Common myeloid progenitor, CD34-positive (primary cell): ENCODE measurements at regions not wholly inside any gene's neighbourhood (a gene's known extent, or its start where the extent isn't known, plus 50 kb on each side); places are given as distances from the start of the nearest gene placed in this dataset.

Experiments used
- CTCF ChIA-PET: fragments of 350-600 bp; sonication (Branson Sonifier 250); formaldehyde crosslinking; loops from one replicate; lab custom pipeline; 2021; ENCODE audit warnings: antibody characterized with exemption; lab: Charles Lee
- POLR2A ChIA-PET: fragments of 350-600 bp; sonication (Branson Sonifier 250); formaldehyde crosslinking; loops from one replicate; lab custom pipeline; 2021; ENCODE audit warnings: antibody characterized with exemption; lab: Charles Lee
- DNase-seq, 3 donors: peaks; one replicate each; pipeline versions ENCODE4 v3.0.0 to v3.0.0-alpha.2; 2013
- H3K27ac ChIP-seq, 2 experiments: 1 replicate in 1 of 2; 2 replicates in 1 of 2; pipeline ENCODE4 v1.7.0; 2013; ENCODE audit warnings: inconsistent platforms in 2 of 2, low read length in 2 of 2, mild to moderate bottlenecking in 2 of 2, low read depth in 1 of 2, moderate library complexity in 1 of 2; ENCODE audit not compliant: severe bottlenecking in 2 of 2, insufficient read depth in 1 of 2, poor library complexity in 1 of 2
- H3K27me3 ChIP-seq, 5 experiments: replicated peaks in 2 of 5; 1 replicate in 3 of 5; 2 replicates in 2 of 5; pipeline versions ENCODE4 v1.6.1 to v1.7.0; 2013; ENCODE audit warnings: low read length in 4 of 5, mild to moderate bottlenecking in 2 of 5, moderate library complexity in 2 of 5, inconsistent platforms in 1 of 5; ENCODE audit not compliant: insufficient read depth in 5 of 5, control insufficient read depth in 4 of 5
- H3K36me3 ChIP-seq, 4 experiments: 1 replicate in 2 of 4; 2 replicates in 2 of 4; pipeline versions ENCODE4 v1.6.1 to v1.7.0; 2013; ENCODE audit warnings: low read length in 3 of 4, control low read depth in 1 of 4, mild to moderate bottlenecking in 1 of 4; ENCODE audit not compliant: control insufficient read depth in 4 of 4, insufficient read depth in 4 of 4
- H3K4me1 ChIP-seq, 4 experiments: 1 replicate in 3 of 4; 2 replicates in 1 of 4; pipeline versions ENCODE4 v1.6.1 to v1.7.1; 2013; ENCODE audit warnings: low read length in 3 of 4, mild to moderate bottlenecking in 3 of 4, control low read depth in 1 of 4, inconsistent platforms in 1 of 4, moderate library complexity in 1 of 4; ENCODE audit not compliant: control insufficient read depth in 4 of 4, insufficient read depth in 4 of 4; ENCODE audit errors: control extremely low read depth in 1 of 4
- H3K4me3 ChIP-seq, 7 experiments: 1 replicate in 4 of 7; 2 replicates in 3 of 7; pipeline versions ENCODE4 v1.5.1 to v1.7.0; 2013; ENCODE audit warnings: mild to moderate bottlenecking in 7 of 7, low read length in 6 of 7, moderate library complexity in 6 of 7, inconsistent platforms in 2 of 7, low read depth in 2 of 7, control low read depth in 1 of 7; ENCODE audit not compliant: insufficient read depth in 4 of 7, control insufficient read depth in 1 of 7; ENCODE audit errors: extremely low read depth in 1 of 7
- H3K9me3 ChIP-seq, 5 experiments: 1 replicate in 4 of 5; 2 replicates in 1 of 5; pipeline versions ENCODE4 v1.6.1 to v1.7.1; 2013; ENCODE audit warnings: low read length in 4 of 5, mild to moderate bottlenecking in 2 of 5, inconsistent platforms in 1 of 5, low read depth in 1 of 5, moderate library complexity in 1 of 5; ENCODE audit not compliant: control insufficient read depth in 4 of 5, insufficient read depth in 2 of 5; ENCODE audit errors: control extremely low read depth in 1 of 5
- WGBS: methylation state at CpG from one replicate; pipeline ENCODE4 v1.1.5; 2013; ENCODE audit not compliant: insufficient coverage; 5-methylcytosine and 5-hydroxymethylcytosine counted together

DNA sequence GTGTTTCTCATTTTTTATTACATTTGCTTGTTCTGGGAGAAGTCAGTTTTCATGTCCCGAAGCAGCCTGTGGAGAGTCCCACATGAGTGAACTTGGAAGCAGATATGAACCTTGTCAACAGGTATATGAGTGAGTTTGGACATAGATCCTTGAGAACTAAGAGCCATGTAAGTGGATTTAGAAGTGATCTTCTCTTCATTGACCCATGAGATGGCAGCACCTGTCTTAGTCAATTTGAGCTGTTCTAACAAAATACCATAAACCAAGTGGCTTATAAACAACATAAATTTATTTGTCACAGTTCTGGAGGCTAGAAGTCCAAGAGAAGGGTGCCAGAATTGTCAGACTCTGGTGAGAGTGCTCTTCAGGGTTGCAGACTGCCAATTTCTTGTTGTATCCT lies 1043.8 kb downstream of the ADGRL3 start:
- Histone ChIP-seq H3K36me3 (no peaks in the 10 kb centered on the region), H3K9me3 (no peaks in the 10 kb centered on the region), H3K4me1 (no peaks in the 10 kb centered on the region), H3K4me3 (no peak overlapping the region), H3K27ac (no peak overlapping the region), H3K27me3 (peaks cover 0 to 1% (median 0%) of the 10 kb centered on the region in 5 experiments)
- CTCF ChIA-PET, result interaction anchor here (1.0 to 1.1 kb wide), 2 partner anchors 11 to 400 kb away, joined by 3 to 4 read pairs; no protein-coding TSS in a partner anchor
- POLR2A ChIA-PET, result no interaction called here
- 100% methylated on average over 1 of the region's 1 CpG for WGBS
- DNase-seq, result peak; percentile 1 to 13 (median 10)

DNA sequence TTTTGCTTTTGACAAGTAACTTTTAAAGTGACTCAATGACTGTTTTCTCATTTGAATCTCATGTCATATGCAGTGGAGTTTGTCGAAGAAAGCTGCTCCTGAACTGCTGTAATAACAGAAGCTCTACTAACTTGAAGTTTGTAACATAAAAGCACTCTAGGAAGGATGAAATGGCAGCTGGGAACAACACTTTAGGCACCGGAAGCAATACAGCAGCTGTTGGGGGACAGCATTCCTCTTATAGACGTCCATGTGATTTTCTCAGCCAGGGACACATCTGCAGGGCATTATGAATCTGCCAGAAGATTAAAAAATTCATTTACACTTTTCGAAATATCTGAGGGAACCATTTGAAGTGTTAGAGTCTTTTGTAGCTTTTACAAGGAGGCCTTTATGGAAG lies 1035.8 kb downstream of the ADGRL3 start:
- WGBS, result 90% methylated on average over 3 of the region's 4 CpGs
- DNase-seq, result no peak
- Histone ChIP-seq H3K9me3 (no peaks in the 10 kb centered on the region), H3K36me3 (no peaks in the 10 kb centered on the region), H3K27me3 (no peaks in the 10 kb centered on the region), H3K4me3 (no peak overlapping the region), H3K27ac (no peak overlapping the region), H3K4me1 (no peaks in the 10 kb centered on the region)
- CTCF ChIA-PET, result no interaction called here
- POLR2A ChIA-PET, result no interaction called here

DNA sequence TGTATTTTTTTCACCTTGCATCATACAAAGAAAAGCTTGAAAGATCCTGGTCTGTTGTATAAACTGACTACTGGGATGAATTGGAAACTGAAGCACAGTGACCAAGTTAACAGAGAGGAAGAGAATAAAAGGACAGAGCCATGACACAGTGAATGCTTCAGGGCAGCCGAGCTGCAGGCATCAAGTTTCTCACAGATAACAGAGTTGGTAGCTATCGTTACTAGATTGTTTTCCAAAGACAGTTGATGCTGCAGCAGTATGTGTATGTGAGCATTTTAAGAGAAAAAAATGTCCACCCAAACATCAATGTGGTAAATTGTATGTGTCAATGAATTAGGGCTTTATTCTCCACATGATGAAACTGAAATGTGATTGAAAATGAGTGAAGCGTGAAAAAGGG lies 1032.7 kb downstream of the ADGRL3 start:
- ChIA-PET POLR2A (no interaction called here), CTCF (no interaction called here)
- 100% methylated on average over 1 of the region's 3 CpGs for WGBS
- no peak overlapping the region for H3K27ac ChIP-seq
- no peaks in the 10 kb centered on the region for H3K36me3 ChIP-seq
- no peak overlapping the region for H3K4me3 ChIP-seq
- no peaks in the 10 kb centered on the region for H3K9me3 ChIP-seq
- no peak for DNase-seq
- no peaks in the 10 kb centered on the region for H3K4me1 ChIP-seq
- H3K27me3 ChIP-seq, result no peaks in the 10 kb centered on the region

DNA sequence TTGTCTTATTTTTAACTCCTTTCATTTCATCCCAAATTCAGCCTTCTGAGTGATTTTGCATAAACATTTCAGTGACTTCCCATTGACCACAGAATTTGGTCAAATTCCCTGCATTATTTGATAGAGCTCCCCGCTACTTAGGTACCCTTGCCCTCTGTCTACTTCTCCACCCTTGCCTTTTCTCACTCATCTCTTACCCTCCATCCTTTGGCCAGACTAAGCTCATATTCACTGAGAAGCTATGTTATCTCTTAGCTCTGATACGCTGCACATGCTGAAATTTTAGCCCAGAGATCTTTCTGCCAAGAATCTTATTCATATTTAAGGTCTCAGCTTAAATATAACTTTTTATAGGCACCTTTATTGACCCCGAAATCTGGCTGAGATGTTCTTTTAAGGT lies 1031.9 kb downstream of the ADGRL3 start:
- Histone ChIP-seq H3K36me3 (no peaks in the 10 kb centered on the region), H3K4me3 (no peak overlapping the region), H3K27me3 (no peaks in the 10 kb centered on the region), H3K9me3 (no peaks in the 10 kb centered on the region), H3K4me1 (no peaks in the 10 kb centered on the region), H3K27ac (no peak overlapping the region)
- CTCF ChIA-PET, result no interaction called here
- POLR2A ChIA-PET, result no interaction called here
- DNase-seq, result no peak
- WGBS, result 100% methylated on average over 1 of the region's 3 CpGs

- H3K4me1 ChIP-seq, result no peaks in the 10 kb centered on the region
- H3K36me3 ChIP-seq, result no peaks in the 10 kb centered on the region
- ChIA-PET POLR2A (no interaction called here), CTCF (no interaction called here)
- no peak for DNase-seq
- WGBS, result 100% methylated on average over 2 of the region's 3 CpGs
- H3K4me3 ChIP-seq, result no peak overlapping the region
- peaks cover 0 to 3% (median 0%) of the 10 kb centered on the region in 5 experiments for H3K9me3 ChIP-seq
- no peaks in the 10 kb centered on the region for H3K27me3 ChIP-seq
- H3K27ac ChIP-seq, result no peak overlapping the region
Measured at GRCh38 chr4:62226082-62226481, 1026.0 kb downstream of the ADGRL3 start.

GRCh38 chr4:62222121-62222520 lies 1022.0 kb downstream of the ADGRL3 start:
- DNase-seq, result no peak
- H3K4me1 ChIP-seq, result no peaks in the 10 kb centered on the region
- WGBS, result 100% methylated on average over 3 of the region's 4 CpGs
- H3K9me3 ChIP-seq, result peaks cover 0 to 3% (median 0%) of the 10 kb centered on the region in 5 experiments
- no peaks in the 10 kb centered on the region for H3K27me3 ChIP-seq
- no peak overlapping the region for H3K27ac ChIP-seq
- ChIA-PET POLR2A (no interaction called here), CTCF (no interaction called here)
- no peak overlapping the region for H3K4me3 ChIP-seq
- no peaks in the 10 kb centered on the region for H3K36me3 ChIP-seq

- ChIA-PET POLR2A (no interaction called here), CTCF (no interaction called here)
- Histone ChIP-seq H3K4me3 (no peak overlapping the region), H3K36me3 (no peaks in the 10 kb centered on the region), H3K27me3 (no peaks in the 10 kb centered on the region), H3K4me1 (no peaks in the 10 kb centered on the region), H3K27ac (no peak overlapping the region), H3K9me3 (no peaks in the 10 kb centered on the region)
- no peak for DNase-seq
Measured at GRCh38 chr4:62210486-62210885, 1010.4 kb downstream of the ADGRL3 start.
